Keratinocyte (primary cell): ENCODE measurements at regions not wholly inside any gene's neighbourhood (a gene's known extent, or its start where the extent isn't known, plus 50 kb on each side); places are given as distances from the start of the nearest gene placed in this dataset.

Experiments used
- EZH2 ChIP-seq: IDR thresholded peaks from one replicate; pipeline ENCODE4 v1.6.1; 2012; ENCODE audit warnings: inconsistent platforms, mild to moderate bottlenecking, low read length, moderate library complexity
- TF ChIP-seq, protein P1 (sequence below), 3 experiments: IDR thresholded peaks in 1 of 3; conservative IDR thresholded peaks in 1 of 3; optimal IDR thresholded peaks in 1 of 3; 2 replicates in 2 of 3; 3 replicates in 1 of 3; pipeline versions ENCODE3 to v1.5.1; 2011; ENCODE audit warnings: low read length in 3 of 3, mild to moderate bottlenecking in 3 of 3, moderate library complexity in 2 of 3, control low read depth in 1 of 3, inconsistent platforms in 1 of 3; ENCODE audit not compliant: insufficient read depth in 2 of 3; ENCODE audit errors: extremely low read depth in 1 of 3

DNA sequence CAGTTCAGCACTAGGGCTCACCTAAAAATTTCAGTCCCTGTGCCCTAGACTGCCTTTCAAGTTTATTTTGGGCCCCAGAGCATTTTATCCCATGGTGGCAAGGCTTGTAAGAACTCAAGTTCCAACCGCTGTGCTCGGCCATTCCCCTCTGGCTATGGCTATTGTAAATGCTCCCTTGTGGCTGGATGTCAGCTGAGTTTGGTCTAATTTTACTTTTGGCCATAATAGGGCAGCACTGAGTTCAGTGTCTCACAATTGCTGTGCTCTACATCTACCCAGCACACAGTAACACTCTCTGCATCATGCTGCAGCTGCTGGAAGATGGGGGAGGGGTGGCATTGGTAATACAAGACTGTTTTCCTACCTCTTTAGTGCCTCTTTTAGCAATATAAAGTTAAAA is 210.8 kb upstream of the IRS4 start:
- TF ChIP-seq, protein P1, sequence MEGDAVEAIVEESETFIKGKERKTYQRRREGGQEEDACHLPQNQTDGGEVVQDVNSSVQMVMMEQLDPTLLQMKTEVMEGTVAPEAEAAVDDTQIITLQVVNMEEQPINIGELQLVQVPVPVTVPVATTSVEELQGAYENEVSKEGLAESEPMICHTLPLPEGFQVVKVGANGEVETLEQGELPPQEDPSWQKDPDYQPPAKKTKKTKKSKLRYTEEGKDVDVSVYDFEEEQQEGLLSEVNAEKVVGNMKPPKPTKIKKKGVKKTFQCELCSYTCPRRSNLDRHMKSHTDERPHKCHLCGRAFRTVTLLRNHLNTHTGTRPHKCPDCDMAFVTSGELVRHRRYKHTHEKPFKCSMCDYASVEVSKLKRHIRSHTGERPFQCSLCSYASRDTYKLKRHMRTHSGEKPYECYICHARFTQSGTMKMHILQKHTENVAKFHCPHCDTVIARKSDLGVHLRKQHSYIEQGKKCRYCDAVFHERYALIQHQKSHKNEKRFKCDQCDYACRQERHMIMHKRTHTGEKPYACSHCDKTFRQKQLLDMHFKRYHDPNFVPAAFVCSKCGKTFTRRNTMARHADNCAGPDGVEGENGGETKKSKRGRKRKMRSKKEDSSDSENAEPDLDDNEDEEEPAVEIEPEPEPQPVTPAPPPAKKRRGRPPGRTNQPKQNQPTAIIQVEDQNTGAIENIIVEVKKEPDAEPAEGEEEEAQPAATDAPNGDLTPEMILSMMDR (optimal IDR thresholded peaks at IDR 0.05 in 1 of 3, IDR thresholded peaks at IDR 0.05 in 1 of 3, conservative IDR thresholded peaks at IDR 0.05 in 1 of 3; ENCODE audit: extremely low read depth in 1 of 3, insufficient read depth in 2 of 3, low read length in 3 of 3) = no peak
- no peak for TF ChIP-seq EZH2
